ENCODE measurements at regions not wholly inside any gene's neighbourhood (a gene's known extent, or its start where the extent isn't known, plus 50 kb on each side); places are given as distances from the start of the nearest gene placed in this dataset.

DNA sequence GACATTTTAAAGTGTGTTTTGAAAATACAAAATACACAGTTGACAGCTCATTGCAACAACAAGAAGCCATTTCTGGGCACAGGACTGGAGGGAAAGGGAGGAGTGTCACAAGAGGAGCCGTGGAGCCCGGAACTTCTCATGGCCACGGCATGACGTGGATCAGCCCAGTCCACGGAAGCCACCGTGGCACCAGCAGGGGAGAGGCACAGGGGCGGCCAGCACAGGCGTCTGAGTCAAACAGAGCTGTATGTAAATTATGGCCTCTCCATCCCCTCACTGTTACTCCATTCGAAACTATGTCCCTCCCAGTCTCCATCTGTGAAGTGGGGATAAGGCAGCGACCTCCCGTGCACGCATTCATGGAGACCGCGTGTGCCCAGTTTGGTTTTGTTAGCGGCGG is 165.6 kb upstream of the IRX2 start:
- peaks cover 4% of the 10 kb centered on the region for H3K36me3 Mint-ChIP-seq
- peaks cover 22% of the 10 kb centered on the region for H3K27me3 Mint-ChIP-seq
- no peaks in the 10 kb centered on the region for H3K4me1 Mint-ChIP-seq (ENCODE audit: unreplicated experiment)
- DNase-seq (ENCODE audit: extremely low spot score, unreplicated experiment) = peak; percentile 48
- no peak overlapping the region for H3K27ac Mint-ChIP-seq
- TF ChIP-seq, protein P1, sequence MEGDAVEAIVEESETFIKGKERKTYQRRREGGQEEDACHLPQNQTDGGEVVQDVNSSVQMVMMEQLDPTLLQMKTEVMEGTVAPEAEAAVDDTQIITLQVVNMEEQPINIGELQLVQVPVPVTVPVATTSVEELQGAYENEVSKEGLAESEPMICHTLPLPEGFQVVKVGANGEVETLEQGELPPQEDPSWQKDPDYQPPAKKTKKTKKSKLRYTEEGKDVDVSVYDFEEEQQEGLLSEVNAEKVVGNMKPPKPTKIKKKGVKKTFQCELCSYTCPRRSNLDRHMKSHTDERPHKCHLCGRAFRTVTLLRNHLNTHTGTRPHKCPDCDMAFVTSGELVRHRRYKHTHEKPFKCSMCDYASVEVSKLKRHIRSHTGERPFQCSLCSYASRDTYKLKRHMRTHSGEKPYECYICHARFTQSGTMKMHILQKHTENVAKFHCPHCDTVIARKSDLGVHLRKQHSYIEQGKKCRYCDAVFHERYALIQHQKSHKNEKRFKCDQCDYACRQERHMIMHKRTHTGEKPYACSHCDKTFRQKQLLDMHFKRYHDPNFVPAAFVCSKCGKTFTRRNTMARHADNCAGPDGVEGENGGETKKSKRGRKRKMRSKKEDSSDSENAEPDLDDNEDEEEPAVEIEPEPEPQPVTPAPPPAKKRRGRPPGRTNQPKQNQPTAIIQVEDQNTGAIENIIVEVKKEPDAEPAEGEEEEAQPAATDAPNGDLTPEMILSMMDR (conservative IDR thresholded peaks at IDR 0.05) = no peak
- H3K4me3 Mint-ChIP-seq = no peak overlapping the region
- H3K9me3 Mint-ChIP-seq = peaks cover 7% of the 10 kb centered on the region

DNA sequence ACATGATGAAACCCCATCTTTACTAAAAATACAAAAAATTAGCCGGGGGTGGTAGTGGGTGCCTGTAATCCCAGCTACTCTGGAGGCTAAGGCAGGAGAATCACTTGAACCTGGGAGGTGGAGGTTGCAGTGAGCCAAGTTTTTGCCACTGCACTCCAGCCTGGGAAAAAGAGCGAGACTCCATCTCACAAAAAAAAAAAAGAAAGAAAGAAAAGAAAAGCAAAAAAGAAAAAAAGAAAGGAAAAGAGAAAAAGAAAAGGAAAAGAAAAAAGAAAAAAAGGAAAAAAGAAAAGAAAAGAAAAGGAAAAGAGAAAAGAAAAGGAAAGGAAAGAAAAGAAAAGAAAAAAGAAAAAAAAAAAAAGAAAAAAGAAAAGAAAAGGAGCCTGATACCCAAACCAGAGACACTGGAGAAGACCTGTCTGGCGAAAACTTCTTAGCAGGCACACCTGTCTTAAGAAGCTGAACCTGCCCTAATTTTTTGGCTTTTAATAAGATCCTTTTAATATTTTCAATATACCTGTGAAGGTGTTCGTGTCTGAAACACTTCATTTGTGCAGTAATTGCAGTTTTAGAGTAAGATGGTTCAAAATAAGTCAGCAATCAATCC is 164.7 kb upstream of the IRX2 start:
- Mint-ChIP-seq H3K27me3 (peaks cover 22% of the 10 kb centered on the region), H3K27ac (no peak overlapping the region), H3K36me3 (peaks cover 4% of the 10 kb centered on the region), H3K9me3 (peaks cover 7% of the 10 kb centered on the region), H3K4me1 (ENCODE audit: unreplicated experiment) (no peaks in the 10 kb centered on the region), H3K4me3 (no peak overlapping the region)
- TF ChIP-seq, protein P1 (conservative IDR thresholded peaks at IDR 0.05) = no peak
- DNase-seq (ENCODE audit: extremely low spot score, unreplicated experiment) = no peak

DNA sequence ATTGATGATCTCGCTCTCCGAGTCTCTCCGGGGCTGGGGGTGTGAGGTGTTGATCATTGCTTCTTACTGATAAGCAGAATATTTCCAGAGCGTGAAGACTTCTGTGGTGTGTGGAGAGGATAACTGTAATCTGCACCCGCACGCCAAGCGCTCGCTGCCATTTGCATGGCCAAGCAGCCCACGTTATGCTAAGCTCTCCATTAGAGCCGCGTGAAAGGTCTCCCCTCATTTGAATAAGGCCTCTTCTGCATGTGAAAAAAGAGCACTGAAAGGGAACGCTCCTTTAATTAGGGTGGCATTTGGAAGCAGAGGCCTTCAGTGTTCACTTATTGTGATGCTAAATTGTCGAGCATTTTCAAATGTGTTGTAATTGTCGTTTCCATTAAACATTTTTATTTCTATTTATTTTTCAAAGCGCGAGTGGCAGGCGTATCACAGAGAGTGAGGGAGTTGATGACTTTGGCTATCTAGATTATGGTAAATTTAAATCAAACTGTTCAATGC is 163.6 kb upstream of the IRX2 start:
- peaks cover 4% of the 10 kb centered on the region for H3K36me3 Mint-ChIP-seq
- H3K4me1 Mint-ChIP-seq (ENCODE audit: unreplicated experiment) = no peaks in the 10 kb centered on the region
- no peak overlapping the region for H3K4me3 Mint-ChIP-seq
- peak; percentile 27 for DNase-seq (ENCODE audit: extremely low spot score, unreplicated experiment)
- peaks cover 22% of the 10 kb centered on the region for H3K27me3 Mint-ChIP-seq
- TF ChIP-seq, protein P1 (conservative IDR thresholded peaks at IDR 0.05) = no peak
- H3K9me3 Mint-ChIP-seq = no peaks in the 10 kb centered on the region
- H3K27ac Mint-ChIP-seq = no peak overlapping the region

DNA sequence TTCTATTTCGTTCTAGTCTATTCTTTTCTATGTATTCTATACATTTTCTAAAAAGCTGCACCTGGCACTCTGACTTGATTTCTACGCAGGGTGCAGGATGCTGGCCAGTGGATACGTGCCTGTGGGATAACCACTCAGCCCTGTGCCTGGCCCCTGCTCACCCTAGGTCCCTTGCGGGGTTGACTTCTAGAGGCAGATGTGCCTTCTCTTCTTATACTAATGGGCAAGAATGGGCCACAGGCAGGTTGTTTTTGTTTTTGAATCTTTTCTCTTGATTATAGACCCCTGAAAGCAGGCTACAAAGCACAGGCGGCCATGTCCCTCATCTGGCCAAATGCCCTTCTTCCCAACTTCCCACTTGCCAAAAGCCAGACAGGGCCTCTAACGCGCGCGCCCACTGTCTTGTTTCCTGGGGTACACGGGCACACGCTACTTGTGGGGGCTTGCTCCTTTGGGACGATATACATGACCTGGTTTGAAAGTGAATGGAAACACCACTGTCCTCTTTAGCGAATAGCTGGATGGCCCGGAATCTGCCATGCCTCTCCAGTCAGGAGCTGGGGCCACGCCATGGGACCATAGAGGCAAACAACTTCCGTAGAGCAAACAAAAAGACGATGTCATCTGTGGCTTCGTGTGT is 162.7 kb upstream of the IRX2 start:
- Mint-ChIP-seq H3K27ac (no peak overlapping the region), H3K36me3 (peaks cover 4% of the 10 kb centered on the region), H3K4me3 (no peak overlapping the region), H3K9me3 (no peaks in the 10 kb centered on the region), H3K27me3 (peaks cover 22% of the 10 kb centered on the region), H3K4me1 (ENCODE audit: unreplicated experiment) (no peaks in the 10 kb centered on the region)
- TF ChIP-seq, protein P1 (conservative IDR thresholded peaks at IDR 0.05) = no peak
- peak; percentile 40 for DNase-seq (ENCODE audit: extremely low spot score, unreplicated experiment)

DNA sequence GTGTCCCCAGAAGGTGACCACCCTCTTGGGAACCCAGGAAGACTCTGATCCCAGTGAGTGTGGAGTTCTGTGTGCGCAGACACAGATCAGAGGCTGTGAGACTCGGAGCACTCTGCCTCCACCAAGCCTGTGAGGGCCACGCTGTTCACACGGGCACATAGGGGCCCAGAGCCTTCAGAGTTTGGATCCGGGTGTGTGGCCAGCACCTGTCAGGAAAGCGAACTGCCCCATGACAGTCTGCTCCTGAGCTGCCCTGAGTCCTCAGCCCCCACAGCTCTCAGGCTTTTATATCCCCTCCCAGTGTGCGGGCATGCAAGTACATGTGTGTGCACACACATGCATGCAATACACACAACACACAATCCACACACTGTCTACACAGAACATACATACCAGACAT is 161.8 kb upstream of the IRX2 start:
- H3K36me3 Mint-ChIP-seq = peaks cover 4% of the 10 kb centered on the region
- H3K27ac Mint-ChIP-seq = no peak overlapping the region
- no peak overlapping the region for H3K4me3 Mint-ChIP-seq
- no peaks in the 10 kb centered on the region for H3K9me3 Mint-ChIP-seq
- no peaks in the 10 kb centered on the region for H3K4me1 Mint-ChIP-seq (ENCODE audit: unreplicated experiment)
- peaks cover 17% of the 10 kb centered on the region for H3K27me3 Mint-ChIP-seq
- TF ChIP-seq, protein P1 (conservative IDR thresholded peaks at IDR 0.05) = no peak
- no peak for DNase-seq (ENCODE audit: extremely low spot score, unreplicated experiment)

Measured in type B pancreatic cell (in vitro differentiated cells).